H1 (cell line): ENCODE measurements at regions not wholly inside any gene's neighbourhood (a gene's known extent, or its start where the extent isn't known, plus 50 kb on each side); places are given as distances from the start of the nearest gene placed in this dataset.

Experiments
- CTCF ChIA-PET: fragments of 300-600 bp; sonication (Branson Sonifier 250); formaldehyde crosslinking; loops from one replicate; lab custom pipeline; 2021; ENCODE audit not compliant: partially characterized antibody; lab: Charles Lee
- POLR2A ChIA-PET: fragments of 300-600 bp; sonication (Branson Sonifier 250); formaldehyde crosslinking; loops from one replicate; lab custom pipeline; 2021; ENCODE audit warnings: inconsistent platforms; ENCODE audit not compliant: partially characterized antibody; lab: Charles Lee
- DNase-seq, 2 experiments: peaks; one replicate each; pipeline versions ENCODE4 v3.0.0 to v3.0.0-alpha.2; 2010 to 2022; ENCODE audit warnings: low spot score in 2 of 2, low read depth in 1 of 2, mixed read lengths in 1 of 2
- FAIRE-seq: peaks from 2 replicates; lab custom pipeline; 2011; peaks lifted over from hg19 to GRCh38; lab: Jason Lieb, UNC
- H2AFZ ChIP-seq: 2 replicates; pipeline ENCODE4 v1.8.1; 2012; ENCODE audit warnings: low read length, inconsistent platforms
- H2AK5ac ChIP-seq: 2 replicates; pipeline ENCODE4 v1.6.1; 2013; ENCODE audit warnings: low read depth, low read length
- H2BK120ac ChIP-seq: replicated peaks from 2 replicates; pipeline ENCODE3; 2013; ENCODE audit warnings: low read depth, low read length, inconsistent platforms
- H2BK12ac ChIP-seq: 2 replicates; pipeline ENCODE4 v1.6.1; 2013; ENCODE audit warnings: low read depth, low read length
- H2BK15ac ChIP-seq: 2 replicates; pipeline ENCODE4 v1.6.1; 2013; ENCODE audit warnings: low read length
- H2BK20ac ChIP-seq: 2 replicates; pipeline ENCODE4 v1.6.1; 2013; ENCODE audit warnings: low read length
- H2BK5ac ChIP-seq: 2 replicates; pipeline ENCODE4 v1.6.1; 2013; ENCODE audit warnings: low read depth, low read length
- H3K14ac ChIP-seq: 2 replicates; pipeline ENCODE4 v1.6.1; 2013; ENCODE audit warnings: inconsistent platforms; ENCODE audit not compliant: insufficient read length
- H3K18ac ChIP-seq: 2 replicates; pipeline ENCODE4 v1.6.1; 2013; ENCODE audit warnings: low read length; ENCODE audit errors: extremely low read depth
- H3K23ac ChIP-seq: 2 replicates; pipeline ENCODE4 v1.6.1; 2013; ENCODE audit warnings: inconsistent platforms; ENCODE audit not compliant: insufficient read length
- H3K23me2 ChIP-seq: 2 replicates; pipeline ENCODE4 v1.6.1; 2013; ENCODE audit warnings: low read depth, low read length
- H3K27ac ChIP-seq: 2 replicates; pipeline ENCODE4 v1.6.1; 2011; ENCODE audit warnings: low read depth, low read length, inconsistent platforms
- H3K27me3 ChIP-seq, 4 experiments: replicated peaks in 1 of 4; 1 replicate in 1 of 4; 2 replicates in 3 of 4; pipeline versions ENCODE4 v1.6.1 to v1.8.1; 2011 to 2013; ENCODE audit warnings: low read length in 3 of 4, mild to moderate bottlenecking in 3 of 4, inconsistent platforms in 2 of 4, mixed read lengths in 2 of 4, moderate library complexity in 1 of 4; ENCODE audit not compliant: control insufficient read depth in 3 of 4, insufficient read depth in 3 of 4; ENCODE audit errors: extremely low read depth in 1 of 4
- H3K36me3 ChIP-seq, 4 experiments: 2 replicates each; pipeline versions ENCODE4 v1.6.1 to v1.8.1; 2011 to 2013; ENCODE audit warnings: mild to moderate bottlenecking in 4 of 4, low read length in 3 of 4, moderate library complexity in 2 of 4, control low read depth in 1 of 4, inconsistent platforms in 1 of 4; ENCODE audit not compliant: insufficient read depth in 4 of 4, control insufficient read depth in 2 of 4
- H3K4ac ChIP-seq: replicated peaks from 2 replicates; pipeline ENCODE3; 2013; ENCODE audit warnings: low read length, low read depth, mixed read lengths, inconsistent platforms; ENCODE audit not compliant: insufficient read length
- H3K4me1 ChIP-seq, 4 experiments: replicated peaks in 1 of 4; 1 replicate in 1 of 4; 2 replicates in 3 of 4; pipeline versions ENCODE4 v1.6.1 to v1.8.1; 2011 to 2013; ENCODE audit warnings: low read length in 3 of 4, inconsistent platforms in 2 of 4, mixed read lengths in 1 of 4; ENCODE audit not compliant: insufficient read depth in 4 of 4, control insufficient read depth in 3 of 4
- H3K4me2 ChIP-seq, 2 experiments: 2 replicates each; pipeline versions ENCODE4 v1.6.1 to v1.8.1; 2011 to 2013; ENCODE audit warnings: low read depth in 2 of 2, low read length in 2 of 2, control low read depth in 1 of 2, inconsistent platforms in 1 of 2, mild to moderate bottlenecking in 1 of 2; ENCODE audit not compliant: insufficient read depth in 1 of 2
- H3K4me3 ChIP-seq, 4 experiments: fragments of 200-600, 300-600 bp in 1 of 4; sonication (generic), shearing (Covaris generic), sonication (Bioruptor Twin) in 1 of 4; 2 replicates each; pipeline versions ENCODE4 v1.5.1 to v1.8.1; 2011 to 2016; ENCODE audit warnings: low read length in 4 of 4, low read depth in 3 of 4, control low read depth in 2 of 4, inconsistent platforms in 2 of 4, mild to moderate bottlenecking in 2 of 4, mixed read lengths in 1 of 4, moderate library complexity in 1 of 4; ENCODE audit not compliant: insufficient read depth in 2 of 4; ENCODE audit errors: extremely low read depth in 1 of 4
- H3K56ac ChIP-seq: replicated peaks from 2 replicates; pipeline ENCODE3; 2013; ENCODE audit warnings: low read depth, mild to moderate bottlenecking, mixed read lengths, low read length, inconsistent platforms; ENCODE audit not compliant: insufficient read length
- H3K79me1 ChIP-seq: 2 replicates; pipeline ENCODE4 v1.6.1; 2013; ENCODE audit warnings: low read depth, low read length, control low read depth
- H3K79me2 ChIP-seq, 2 experiments: 2 replicates each; pipeline versions ENCODE4 v1.6.1 to v1.8.1; 2012 to 2013; ENCODE audit warnings: low read length in 2 of 2, mild to moderate bottlenecking in 2 of 2, inconsistent platforms in 1 of 2; ENCODE audit not compliant: insufficient read depth in 2 of 2, control insufficient read depth in 1 of 2
- H3K9ac ChIP-seq, 4 experiments: replicated peaks in 1 of 4; 1 replicate in 1 of 4; 2 replicates in 3 of 4; pipeline versions ENCODE4 v1.6.1 to v1.8.1; 2011 to 2013; ENCODE audit warnings: low read depth in 3 of 4, low read length in 3 of 4, control low read depth in 2 of 4, mild to moderate bottlenecking in 2 of 4, moderate library complexity in 2 of 4, inconsistent platforms in 1 of 4; ENCODE audit errors: extremely low read depth in 1 of 4
- H3K9me3 ChIP-seq, 2 experiments: 2 replicates each; pipeline versions ENCODE4 v1.6.1 to v1.8.1; 2012 to 2013; ENCODE audit warnings: mild to moderate bottlenecking in 2 of 2, moderate library complexity in 2 of 2, control low read depth in 1 of 2, inconsistent platforms in 1 of 2, low read depth in 1 of 2, low read length in 1 of 2, mixed read lengths in 1 of 2; ENCODE audit not compliant: insufficient read depth in 2 of 2
- H4K20me1 ChIP-seq, 2 experiments: replicated peaks in 1 of 2; 2 replicates each; pipeline versions ENCODE3 to v1.8.1; 2011 to 2013; ENCODE audit warnings: inconsistent platforms in 2 of 2, low read length in 2 of 2, mild to moderate bottlenecking in 1 of 2; ENCODE audit not compliant: insufficient read depth in 2 of 2, control insufficient read depth in 1 of 2
- H4K5ac ChIP-seq: 2 replicates; pipeline ENCODE4 v1.6.1; 2013; ENCODE audit warnings: low read length, low read depth, mixed read lengths, inconsistent platforms; ENCODE audit not compliant: insufficient read length
- H4K8ac ChIP-seq: 2 replicates; pipeline ENCODE4 v1.8.0; 2013; ENCODE audit warnings: mild to moderate bottlenecking, moderate library complexity, low read length, inconsistent platforms; ENCODE audit not compliant: insufficient read depth; ENCODE audit errors: extremely low read depth
- H4K91ac ChIP-seq: replicated peaks from 2 replicates; pipeline ENCODE3; 2013; ENCODE audit warnings: low read length, mixed read lengths, inconsistent platforms; ENCODE audit not compliant: insufficient read length
- ATF2 ChIP-seq: IDR thresholded peaks from 2 replicates; pipeline ENCODE4 v1.6.1; 2012; ENCODE audit warnings: low read length, inconsistent platforms
- BRCA1 ChIP-seq: IDR thresholded peaks from 2 replicates; pipeline ENCODE4 v1.6.1; 2012; ENCODE audit warnings: low read depth, low read length, improper control_type of control experiment
- JUND ChIP-seq: IDR thresholded peaks from 2 replicates; pipeline ENCODE4 v1.6.1; 2011; ENCODE audit warnings: mild to moderate bottlenecking, improper control_type of control experiment, low read length
- KDM1A ChIP-seq: fragments of 200-600, 300-600 bp; sonication (generic); IDR thresholded peaks from 2 replicates; pipeline ENCODE4 v1.7.1; 2016; ENCODE audit warnings: mild to moderate bottlenecking, low read length, borderline replicate concordance
- USF2 ChIP-seq: IDR thresholded peaks from 2 replicates; pipeline ENCODE4 v1.6.1; 2011; ENCODE audit warnings: low read length, improper control_type of control experiment
- WGBS, 2 experiments: shearing (Covaris generic) in 1 of 2; methylation state at CpG; one replicate each; pipeline versions ENCODE4 v1.1.6 to v1.1.7; 2013 to 2015; ENCODE audit warnings: low lambda C conversion rate in 2 of 2, mixed read lengths in 2 of 2, inconsistent platforms in 1 of 2, low coverage in 1 of 2, missing lambda C conversion rate in 1 of 2; ENCODE audit not compliant: insufficient replicate concordance in 2 of 2, insufficient coverage in 1 of 2, insufficient read length in 1 of 2; ENCODE audit errors: extremely low coverage in 1 of 2, missing lambda C conversion rate in 1 of 2; 5-methylcytosine and 5-hydroxymethylcytosine counted together

- no peak for FAIRE-seq
- TF ChIP-seq USF2, result no peak
- no peak for TF ChIP-seq JUND
- TF ChIP-seq KDM1A, result no peak
- no peak for TF ChIP-seq ATF2
- TF ChIP-seq BRCA1, result no peak
These were observed 1056.0 kb downstream of the STIM2 start for GRCh38 chr4:27916452-27917184.

More at GRCh38 chr4:27916452-27917184, 1056.0 kb downstream of the STIM2 start:
- H3K9ac ChIP-seq, result no peak overlapping the region
- no peak overlapping the region for H2BK15ac ChIP-seq
- no peaks in the 10 kb centered on the region for H3K36me3 ChIP-seq
- H3K14ac ChIP-seq, result no peak overlapping the region
- no peak overlapping the region for H4K5ac ChIP-seq
- H3K4me1 ChIP-seq, result no peaks in the 10 kb centered on the region
- no peak overlapping the region for H2BK20ac ChIP-seq
- no peaks in the 10 kb centered on the region for H3K23me2 ChIP-seq
- H2AFZ ChIP-seq, result no peak overlapping the region
- no peak overlapping the region for H4K8ac ChIP-seq
- no peak overlapping the region for H3K23ac ChIP-seq
- WGBS, 2 experiments, result 86% methylated on average over 2 of the region's 2 CpGs; no CpG with 5 or more reads in 1 of the 2 experiments
- ChIA-PET CTCF (interaction anchor here (0.8 to 1.7 kb wide), 2 partner anchors 8 to 58 kb away, joined by 4 read pairs; no protein-coding TSS in a partner anchor), POLR2A (no interaction called here)
- no peak overlapping the region for H2BK12ac ChIP-seq
- H2AK5ac ChIP-seq, result no peak overlapping the region
- H4K91ac ChIP-seq, result no peak overlapping the region
- no peaks in the 10 kb centered on the region for H3K79me1 ChIP-seq
- H4K20me1 ChIP-seq, result no peaks in the 10 kb centered on the region
- H2BK120ac ChIP-seq, result no peak overlapping the region
- H3K4me2 ChIP-seq, result no peak overlapping the region
- no peak overlapping the region for H3K4me3 ChIP-seq
- H3K27ac ChIP-seq, result no peak overlapping the region
- no peak overlapping the region for H3K4ac ChIP-seq
- no peak overlapping the region for H3K18ac ChIP-seq
- no peak overlapping the region for H2BK5ac ChIP-seq
- DNase-seq, result no peak
- H3K27me3 ChIP-seq, result no peaks in the 10 kb centered on the region
- H3K79me2 ChIP-seq, result no peaks in the 10 kb centered on the region
- H3K56ac ChIP-seq, result no peak overlapping the region
- no peaks in the 10 kb centered on the region for H3K9me3 ChIP-seq
